ENCODE measurements at regions not wholly inside any gene's neighbourhood (a gene's known extent, or its start where the extent isn't known, plus 50 kb on each side); places are given as distances from the start of the nearest gene placed in this dataset.

GRCh38 chr6:81568973-81569372 lies 183.5 kb downstream of the TENT5A start:
- no peak overlapping the region for H3K9ac ChIP-seq (ENCODE audit: low read length)
- H3K27me3 ChIP-seq (ENCODE audit: insufficient read depth, low read length), result no peaks in the 10 kb centered on the region
- no TSS peak for BruUV-seq (replicated peaks)
- POLR2A ChIA-PET, result no interaction called here
- no peak overlapping the region for H3K4me3 ChIP-seq (replicated peaks in 1 of 2; ENCODE audit: low read depth in 1 of 2, low read length in 2 of 2)
- CTCF ChIA-PET, result no interaction called here
- no peak overlapping the region for H2AFZ ChIP-seq (ENCODE audit: low read depth, low read length, poor library complexity, severe bottlenecking)
- H3K79me2 ChIP-seq (ENCODE audit: insufficient read depth, low read length), result no peaks in the 10 kb centered on the region
- no peaks in the 10 kb centered on the region for H4K20me1 ChIP-seq (ENCODE audit: insufficient read depth)
- ATAC-seq (no peak), DNase-seq (ENCODE audit: low read depth, low spot score) (no peak)
- TF ChIP-seq EZH2 (IDR thresholded peaks at IDR 0.05), result no peak
- no peak for TF ChIP-seq EZH2phosphoT487 (IDR thresholded peaks at IDR 0.05; ENCODE audit: borderline replicate concordance)
- TF ChIP-seq ZBTB33 (IDR thresholded peaks at IDR 0.05; ENCODE audit: extremely low read depth, insufficient replicate concordance, low read length), result no peak
- TF ChIP-seq ZNF274 (IDR thresholded peaks at IDR 0.05; ENCODE audit: low read depth, low read length), result no peak
- no peak for TF ChIP-seq POLR2A (IDR thresholded peaks at IDR 0.05; ENCODE audit: borderline replicate concordance, extremely low read depth, insufficient read depth, insufficient read length)
- TF ChIP-seq CEBPB (IDR thresholded peaks at IDR 0.05; ENCODE audit: low read depth), result no peak
- no peak overlapping the region for H3K27ac ChIP-seq (ENCODE audit: low read depth, low read length)
- no peaks in the 10 kb centered on the region for H3K9me2 ChIP-seq (ENCODE audit: insufficient read depth)
- H3K4me1 ChIP-seq (ENCODE audit: control insufficient read depth in 1 of 2, insufficient read depth in 2 of 2, low read length in 2 of 2), result peaks cover 0 to 10% of the 10 kb centered on the region in 2 experiments; a peak in 2 of 4 replicates
- intact Hi-C loops (cut with micrococcal nuclease), result no loop called here
- no peak overlapping the region for H3K4me2 ChIP-seq (ENCODE audit: low read length)
- RAD21 ChIA-PET (ENCODE audit: low non-redundant PET in 1 of 2, low total read pairs in 2 of 2, uncharacterized antibody in 2 of 2, unreplicated experiment in 2 of 2), result no interaction called here
- H3K9me3 ChIP-seq (ENCODE audit: control insufficient read depth in 1 of 2, insufficient read depth in 1 of 2, low read depth in 1 of 2, low read length in 2 of 2), result no peaks in the 10 kb centered on the region
- H3K36me3 ChIP-seq (ENCODE audit: control insufficient read depth in 1 of 2, insufficient read depth in 2 of 2, low read length in 2 of 2), result no peaks in the 10 kb centered on the region

DNA sequence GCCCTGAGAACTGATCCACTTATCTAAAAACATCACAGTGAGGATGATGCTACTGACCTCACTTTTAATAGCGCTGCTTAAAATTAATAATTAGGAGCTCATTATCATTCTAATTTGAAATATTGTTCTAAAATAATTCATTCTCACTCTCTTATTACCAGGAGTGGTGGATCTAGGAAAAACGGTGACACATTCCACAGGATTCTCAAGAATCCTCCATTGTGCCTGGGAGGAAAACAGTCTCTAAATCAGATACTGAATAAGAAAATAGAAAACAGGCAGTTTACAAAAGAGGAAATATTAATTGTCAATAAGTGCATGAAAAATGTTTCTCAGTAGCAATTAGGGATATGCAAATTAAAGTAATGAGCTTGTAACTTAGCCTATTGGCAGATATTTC lies 187.4 kb downstream of the TENT5A start:
- H3K27ac ChIP-seq (ENCODE audit: low read depth, low read length), result no peak overlapping the region
- ATAC-seq, result no peak

More for the DNA sequence above, 187.4 kb downstream of the TENT5A start:
- Histone ChIP-seq H3K9me2 (ENCODE audit: insufficient read depth) (no peaks in the 10 kb centered on the region), H3K27me3 (ENCODE audit: insufficient read depth, low read length) (no peaks in the 10 kb centered on the region), H3K79me2 (ENCODE audit: insufficient read depth, low read length) (no peaks in the 10 kb centered on the region), H3K36me3 (ENCODE audit: control insufficient read depth in 1 of 2, insufficient read depth in 2 of 2, low read length in 2 of 2) (no peaks in the 10 kb centered on the region), H3K9ac (ENCODE audit: low read length) (no peak overlapping the region), H3K4me3 (replicated peaks in 1 of 2; ENCODE audit: low read depth in 1 of 2, low read length in 2 of 2) (no peak overlapping the region), H2AFZ (ENCODE audit: low read depth, low read length, poor library complexity, severe bottlenecking) (peak overlapping the region; percentile 5), H3K4me1 (ENCODE audit: control insufficient read depth in 1 of 2, insufficient read depth in 2 of 2, low read length in 2 of 2) (peaks cover 21 to 39% of the 10 kb centered on the region in 2 experiments), H3K9me3 (ENCODE audit: control insufficient read depth in 1 of 2, insufficient read depth in 1 of 2, low read depth in 1 of 2, low read length in 2 of 2) (no peaks in the 10 kb centered on the region), H4K20me1 (ENCODE audit: insufficient read depth) (no peaks in the 10 kb centered on the region), H3K4me2 (ENCODE audit: low read length) (no peak overlapping the region)
- DNase-seq (ENCODE audit: low read depth, low spot score), result no peak
- RAD21 ChIA-PET (ENCODE audit: low non-redundant PET in 1 of 2, low total read pairs in 2 of 2, uncharacterized antibody in 2 of 2, unreplicated experiment in 2 of 2), result no interaction called here
- TF ChIP-seq EZH2phosphoT487 (IDR thresholded peaks at IDR 0.05; ENCODE audit: borderline replicate concordance) (no peak), SRF (IDR thresholded peaks at IDR 0.05; ENCODE audit: low read depth) (no peak), FOSL1 (IDR thresholded peaks at IDR 0.05; ENCODE audit: low read depth) (no peak), CBX3 (IDR thresholded peaks at IDR 0.05; ENCODE audit: low read depth) (no peak), ELF1 (IDR thresholded peaks at IDR 0.05; ENCODE audit: borderline replicate concordance, low read depth) (no peak), POLR2AphosphoS5 (IDR thresholded peaks at IDR 0.05; ENCODE audit: low read depth, low read length) (no peak), CEBPB (IDR thresholded peaks at IDR 0.05; ENCODE audit: low read depth) (no peak), RAD21 (IDR thresholded peaks at IDR 0.05; ENCODE audit: low read depth) (no peak), EZH2 (IDR thresholded peaks at IDR 0.05) (no peak), POLR2A (IDR thresholded peaks at IDR 0.05; ENCODE audit: borderline replicate concordance, extremely low read depth, insufficient read depth, insufficient read length) (no peak)
- POLR2A ChIA-PET, result no interaction called here
- intact Hi-C loops (cut with micrococcal nuclease), result no loop called here
- CTCF ChIA-PET, result no interaction called here
- no TSS peak for BruUV-seq (replicated peaks)
